ENCODE measurements at regions not wholly inside any gene's neighbourhood (a gene's known extent, or its start where the extent isn't known, plus 50 kb on each side); places are given as distances from the start of the nearest gene placed in this dataset.

DNA sequence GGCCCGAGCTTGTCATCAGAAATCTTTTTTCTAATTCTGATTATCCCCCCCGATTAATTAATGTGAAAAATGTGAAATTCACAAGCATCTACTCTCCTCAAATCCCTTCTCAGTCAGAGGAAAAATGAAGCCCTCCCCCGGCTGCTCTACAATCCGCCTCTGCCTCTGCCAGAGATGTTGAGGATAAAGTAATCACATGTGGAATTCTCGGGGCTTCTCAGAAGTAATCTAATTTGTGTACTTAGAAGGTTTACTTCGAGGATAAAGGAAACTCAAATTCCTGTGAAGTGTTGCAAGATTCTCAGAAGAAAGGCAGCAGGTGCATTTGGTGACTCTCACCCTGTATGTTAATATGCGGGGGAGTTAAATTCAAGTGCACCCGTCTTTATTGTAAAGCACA lies 726.1 kb upstream of the ADAMTS16 start:
- no peak overlapping the region for H3K27ac ChIP-seq (ENCODE audit: low read length in 2 of 2)
- no peaks in the 10 kb centered on the region for H4K20me1 ChIP-seq (ENCODE audit: control insufficient read depth, insufficient read depth, low read length, poor library complexity, severe bottlenecking)
- Mint-ChIP-seq H3K4me1 (no peaks in the 10 kb centered on the region), H3K27ac (no peak overlapping the region), H3K9me3 (ENCODE audit: insufficient read depth) (no peaks in the 10 kb centered on the region), H3K27me3 (no peaks in the 10 kb centered on the region), H3K4me3 (no peak overlapping the region)
- H3K4me2 ChIP-seq (replicated peaks; ENCODE audit: low read depth, low read length, poor library complexity, severe bottlenecking): no peak overlapping the region
- no peaks in the 10 kb centered on the region for H3K36me3 ChIP-seq (replicated peaks in 1 of 2; ENCODE audit: control extremely low read depth in 1 of 2, control insufficient read depth in 1 of 2, extremely low read depth in 1 of 2, insufficient read depth in 2 of 2, low read length in 1 of 2)
- WGBS (ENCODE audit: insufficient coverage): 76% methylated on average over 5 of the region's 8 CpGs
- CTCF ChIA-PET: no interaction called here
- DNase-seq (no peak), ATAC-seq (ENCODE audit: low read depth) (no peak)
- no peaks in the 10 kb centered on the region for H3K79me2 ChIP-seq (ENCODE audit: control insufficient read depth, insufficient read depth, low read length)
- H3K9ac ChIP-seq (ENCODE audit: low read length): no peak overlapping the region
- POLR2A ChIA-PET: no interaction called here
- peaks cover 0 to 13% (median 0%) of the 10 kb centered on the region in 3 donors for H3K9me3 ChIP-seq (ENCODE audit: control extremely low read depth in 1 of 3, control insufficient read depth in 2 of 3, insufficient read depth in 1 of 3, low read length in 2 of 3)
- no peak for TF ChIP-seq EZH2 (IDR thresholded peaks at IDR 0.05; ENCODE audit: borderline replicate concordance, insufficient read depth, low read depth, low read length, poor library complexity, severe bottlenecking)
- TF ChIP-seq, protein P1, sequence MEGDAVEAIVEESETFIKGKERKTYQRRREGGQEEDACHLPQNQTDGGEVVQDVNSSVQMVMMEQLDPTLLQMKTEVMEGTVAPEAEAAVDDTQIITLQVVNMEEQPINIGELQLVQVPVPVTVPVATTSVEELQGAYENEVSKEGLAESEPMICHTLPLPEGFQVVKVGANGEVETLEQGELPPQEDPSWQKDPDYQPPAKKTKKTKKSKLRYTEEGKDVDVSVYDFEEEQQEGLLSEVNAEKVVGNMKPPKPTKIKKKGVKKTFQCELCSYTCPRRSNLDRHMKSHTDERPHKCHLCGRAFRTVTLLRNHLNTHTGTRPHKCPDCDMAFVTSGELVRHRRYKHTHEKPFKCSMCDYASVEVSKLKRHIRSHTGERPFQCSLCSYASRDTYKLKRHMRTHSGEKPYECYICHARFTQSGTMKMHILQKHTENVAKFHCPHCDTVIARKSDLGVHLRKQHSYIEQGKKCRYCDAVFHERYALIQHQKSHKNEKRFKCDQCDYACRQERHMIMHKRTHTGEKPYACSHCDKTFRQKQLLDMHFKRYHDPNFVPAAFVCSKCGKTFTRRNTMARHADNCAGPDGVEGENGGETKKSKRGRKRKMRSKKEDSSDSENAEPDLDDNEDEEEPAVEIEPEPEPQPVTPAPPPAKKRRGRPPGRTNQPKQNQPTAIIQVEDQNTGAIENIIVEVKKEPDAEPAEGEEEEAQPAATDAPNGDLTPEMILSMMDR (IDR thresholded peaks at IDR 0.05): no peak
- H3K4me3 ChIP-seq (ENCODE audit: control extremely low read depth in 1 of 5, extremely low read depth in 1 of 5, insufficient read depth in 1 of 5, low read depth in 2 of 5, low read length in 4 of 5): no peak overlapping the region
- intact Hi-C loops (cut with micrococcal nuclease): no loop called here
- no peaks in the 10 kb centered on the region for H3K27me3 ChIP-seq (replicated peaks in 1 of 4; ENCODE audit: control extremely low read depth in 1 of 4, control insufficient read depth in 3 of 4, insufficient read depth in 4 of 4, low read length in 3 of 4)
- no peak overlapping the region for H2AFZ ChIP-seq (ENCODE audit: insufficient read depth, low read depth, low read length, poor library complexity, severe bottlenecking)
- no peaks in the 10 kb centered on the region for H3K4me1 ChIP-seq (ENCODE audit: control insufficient read depth in 2 of 2, insufficient read depth in 2 of 2, low read length in 2 of 2)

DNA sequence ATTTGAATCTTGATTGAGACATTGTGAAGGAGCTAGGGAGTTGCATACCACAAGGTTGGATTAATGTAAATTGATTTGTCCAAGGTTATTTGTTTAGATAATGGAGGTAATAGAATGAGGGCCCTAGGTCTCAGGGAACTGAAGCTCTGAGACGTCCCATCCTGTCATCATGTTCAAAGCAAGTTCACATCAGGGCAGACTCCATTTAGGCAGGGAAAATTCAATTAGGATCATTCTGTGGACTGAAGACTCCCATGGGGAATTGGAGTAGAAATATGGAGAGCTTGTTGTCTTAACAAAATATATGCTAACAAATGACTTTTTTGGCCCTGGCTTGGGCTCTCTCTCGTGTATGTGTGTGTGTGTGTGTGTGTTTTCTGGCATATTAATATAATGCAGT lies 722.0 kb upstream of the ADAMTS16 start:
- no peak overlapping the region for H2AFZ ChIP-seq (ENCODE audit: insufficient read depth, low read depth, low read length, poor library complexity, severe bottlenecking)
- WGBS (ENCODE audit: insufficient coverage): 86% methylated on average over 1 of the region's 2 CpGs
- intact Hi-C loops (cut with micrococcal nuclease): no loop called here
- Mint-ChIP-seq H3K4me1 (no peaks in the 10 kb centered on the region), H3K4me3 (no peak overlapping the region), H3K27me3 (no peaks in the 10 kb centered on the region), H3K9me3 (ENCODE audit: insufficient read depth) (peaks cover 4% of the 10 kb centered on the region), H3K27ac (no peak overlapping the region)
- H3K79me2 ChIP-seq (ENCODE audit: control insufficient read depth, insufficient read depth, low read length): no peaks in the 10 kb centered on the region
- no peaks in the 10 kb centered on the region for H3K27me3 ChIP-seq (replicated peaks in 1 of 4; ENCODE audit: control extremely low read depth in 1 of 4, control insufficient read depth in 3 of 4, insufficient read depth in 4 of 4, low read length in 3 of 4)
- H4K20me1 ChIP-seq (ENCODE audit: control insufficient read depth, insufficient read depth, low read length, poor library complexity, severe bottlenecking): no peaks in the 10 kb centered on the region
- POLR2A ChIA-PET: no interaction called here
- H3K4me3 ChIP-seq (ENCODE audit: control extremely low read depth in 1 of 5, extremely low read depth in 1 of 5, insufficient read depth in 1 of 5, low read depth in 2 of 5, low read length in 4 of 5): no peak overlapping the region
- H3K4me1 ChIP-seq (ENCODE audit: control insufficient read depth in 2 of 2, insufficient read depth in 2 of 2, low read length in 2 of 2): no peaks in the 10 kb centered on the region
- DNase-seq (no peak), ATAC-seq (ENCODE audit: low read depth) (no peak)
- no peak overlapping the region for H3K4me2 ChIP-seq (replicated peaks; ENCODE audit: low read depth, low read length, poor library complexity, severe bottlenecking)
- no peak overlapping the region for H3K9ac ChIP-seq (ENCODE audit: low read length)
- peaks cover 0 to 12% (median 0%) of the 10 kb centered on the region in 3 donors for H3K9me3 ChIP-seq (ENCODE audit: control extremely low read depth in 1 of 3, control insufficient read depth in 2 of 3, insufficient read depth in 1 of 3, low read length in 2 of 3)
- H3K27ac ChIP-seq (ENCODE audit: low read length in 2 of 2): no peak overlapping the region
- no peak for TF ChIP-seq EZH2 (IDR thresholded peaks at IDR 0.05; ENCODE audit: borderline replicate concordance, insufficient read depth, low read depth, low read length, poor library complexity, severe bottlenecking)
- TF ChIP-seq, protein P1 (IDR thresholded peaks at IDR 0.05): no peak
- CTCF ChIA-PET: no interaction called here
- H3K36me3 ChIP-seq (replicated peaks in 1 of 2; ENCODE audit: control extremely low read depth in 1 of 2, control insufficient read depth in 1 of 2, extremely low read depth in 1 of 2, insufficient read depth in 2 of 2, low read length in 1 of 2): no peaks in the 10 kb centered on the region
